NAMALWA (cell line): ENCODE measurements at regions not wholly inside any gene's neighbourhood (a gene's known extent, or its start where the extent isn't known, plus 50 kb on each side); places are given as distances from the start of the nearest gene placed in this dataset.
"Not testable (repeated sequence)": the region's sequence is repeated elsewhere in the genome, so short reads cannot be mapped to it uniquely, and the experiment has no call there.

ENCODE experiments used
- DNase-seq: peaks from one replicate; pipeline ENCODE4 v3.0.0-alpha.2; 2015; ENCODE audit warnings: low spot score

DNA sequence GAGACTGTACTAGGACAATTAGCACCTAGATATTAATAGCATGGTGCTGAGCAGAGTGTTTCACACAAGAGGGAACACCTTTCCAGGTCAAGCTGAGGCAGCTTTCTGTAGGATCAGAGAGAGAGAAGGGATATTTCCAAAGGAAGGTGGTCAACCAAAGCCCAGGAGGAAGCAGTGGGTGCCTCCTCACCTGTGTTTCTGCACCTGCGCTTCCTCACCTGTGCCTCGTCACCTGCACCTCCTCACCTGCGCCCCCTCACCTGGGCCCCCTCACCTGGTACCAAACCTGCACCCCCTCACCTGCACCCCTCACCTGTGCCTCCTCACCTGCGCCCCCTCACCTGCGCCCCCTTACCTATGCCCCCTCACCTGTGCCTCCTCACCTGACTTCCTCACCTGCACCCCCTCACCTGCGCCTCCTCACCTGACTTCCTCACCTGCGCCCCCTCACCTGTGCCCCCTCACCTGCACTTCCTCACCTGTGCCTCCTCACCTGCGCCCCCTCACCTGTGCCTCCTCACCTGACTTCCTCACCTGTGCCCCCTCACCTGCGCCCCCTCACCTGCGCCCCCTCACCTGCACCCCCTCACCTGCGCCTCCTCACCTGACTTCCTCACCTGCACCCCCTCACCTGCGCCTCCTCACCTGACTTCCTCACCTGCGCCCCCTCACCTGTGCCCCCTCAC, 67.9 kb downstream of the TTLL2 start:
- no peak for DNase-seq

- DNase-seq = no peak
These were observed 68.8 kb downstream of the TTLL2 start for GRCh38 chr6:167393731-167394130.

GRCh38 chr6:167394339-167394738, 69.5 kb downstream of the TTLL2 start:
- no peak for DNase-seq

DNA sequence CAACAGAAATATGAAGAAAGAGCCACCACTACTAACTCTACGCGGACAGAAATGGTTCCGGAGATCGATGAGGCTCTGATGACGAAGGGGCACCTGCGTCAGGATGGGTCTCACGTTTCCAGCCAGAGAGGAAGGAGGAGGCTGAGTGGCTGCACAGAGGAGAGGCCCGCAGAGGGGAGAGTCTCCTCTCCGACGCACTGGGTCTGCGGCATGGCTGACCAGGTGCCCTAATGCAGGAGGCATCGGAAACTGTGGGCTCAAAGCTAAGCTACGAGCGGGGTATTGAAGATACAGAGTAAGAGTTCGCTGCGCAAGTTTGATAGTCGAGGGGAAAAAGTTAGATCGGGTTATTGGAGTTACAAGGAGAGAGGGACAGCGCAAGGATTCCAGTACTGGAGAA, 69.9 kb downstream of the TTLL2 start:
- no peak for DNase-seq

DNA sequence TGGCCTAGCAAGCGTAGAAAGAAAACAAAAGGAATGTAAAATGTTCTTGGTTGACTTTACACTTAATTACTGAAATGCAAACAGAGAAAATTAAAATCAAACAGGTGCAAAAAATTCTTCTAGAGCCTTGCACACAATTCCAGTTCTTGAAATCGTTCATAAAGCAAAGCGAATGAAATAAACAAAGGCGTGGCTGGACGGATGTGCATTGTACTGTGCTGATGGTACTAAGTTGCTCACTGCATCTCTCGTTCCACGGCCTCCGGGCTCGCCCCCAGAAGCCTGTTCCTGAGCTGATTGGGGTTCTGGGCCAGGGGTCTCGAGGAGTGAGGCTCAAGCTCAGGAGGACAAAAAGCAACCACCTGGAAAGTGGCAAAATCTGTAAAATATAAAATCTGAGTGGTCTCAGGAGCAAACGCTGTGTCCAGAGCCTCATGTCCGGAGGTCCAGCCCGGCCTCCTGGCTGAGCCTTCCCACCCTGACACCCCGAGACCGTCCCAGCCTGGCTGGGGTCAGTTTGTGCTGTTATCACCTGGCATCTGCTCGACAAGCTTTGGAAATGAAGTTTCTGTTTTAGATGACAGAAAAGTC, 71.3 kb downstream of the TTLL2 start:
- DNase-seq = no peak

DNA sequence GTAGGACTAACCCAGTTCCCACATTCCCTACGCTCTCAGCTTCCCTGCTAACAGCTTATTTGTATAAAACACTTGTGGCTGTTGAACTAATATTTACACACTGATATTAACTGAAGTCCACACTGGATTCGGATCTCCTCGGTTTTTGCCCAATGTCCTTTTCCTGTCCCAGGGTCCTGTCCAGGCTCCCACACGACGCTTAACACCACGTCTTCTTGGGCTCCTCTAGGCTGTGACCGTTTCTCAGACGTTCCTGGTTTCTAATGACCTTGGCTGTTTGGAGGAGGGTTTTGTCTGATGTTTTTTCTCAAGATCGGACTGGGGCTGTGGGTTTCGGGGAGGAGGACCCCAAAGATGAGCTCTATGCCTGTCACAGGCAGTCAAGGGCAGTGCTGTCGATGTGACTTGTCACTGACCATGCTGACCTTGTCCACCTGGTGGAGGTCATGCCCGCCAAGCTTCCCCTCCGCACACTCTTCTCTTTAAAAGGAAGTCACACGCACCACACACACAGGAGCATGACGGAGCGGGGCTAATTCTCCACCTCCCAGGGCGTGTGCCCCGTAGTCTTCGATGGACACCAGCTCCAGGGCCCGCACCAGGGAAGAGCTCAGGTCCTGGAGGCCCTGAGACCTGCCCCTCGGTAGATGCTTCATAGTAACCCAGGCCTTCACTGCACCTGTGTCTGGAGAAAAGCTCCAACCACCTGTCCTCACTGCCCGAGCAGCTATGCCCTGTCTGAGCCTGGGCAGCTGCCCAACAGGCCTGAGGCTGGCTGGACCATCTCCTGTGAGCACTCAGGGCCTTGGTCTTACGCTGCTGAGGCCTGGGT, 72.0 kb downstream of the TTLL2 start:
- DNase-seq = no peak

- DNase-seq = no peak
These were observed 72.8 kb downstream of the TTLL2 start for GRCh38 chr6:167397712-167398111.

GRCh38 chr6:167398214-167399050, 73.5 kb downstream of the TTLL2 start:
- no peak for DNase-seq

GRCh38 chr6:167399051-167399387, 74.1 kb downstream of the TTLL2 start:
- DNase-seq = no peak

- DNase-seq = no peak
These were observed 74.7 kb downstream of the TTLL2 start for GRCh38 chr6:167399599-167399998.

DNA sequence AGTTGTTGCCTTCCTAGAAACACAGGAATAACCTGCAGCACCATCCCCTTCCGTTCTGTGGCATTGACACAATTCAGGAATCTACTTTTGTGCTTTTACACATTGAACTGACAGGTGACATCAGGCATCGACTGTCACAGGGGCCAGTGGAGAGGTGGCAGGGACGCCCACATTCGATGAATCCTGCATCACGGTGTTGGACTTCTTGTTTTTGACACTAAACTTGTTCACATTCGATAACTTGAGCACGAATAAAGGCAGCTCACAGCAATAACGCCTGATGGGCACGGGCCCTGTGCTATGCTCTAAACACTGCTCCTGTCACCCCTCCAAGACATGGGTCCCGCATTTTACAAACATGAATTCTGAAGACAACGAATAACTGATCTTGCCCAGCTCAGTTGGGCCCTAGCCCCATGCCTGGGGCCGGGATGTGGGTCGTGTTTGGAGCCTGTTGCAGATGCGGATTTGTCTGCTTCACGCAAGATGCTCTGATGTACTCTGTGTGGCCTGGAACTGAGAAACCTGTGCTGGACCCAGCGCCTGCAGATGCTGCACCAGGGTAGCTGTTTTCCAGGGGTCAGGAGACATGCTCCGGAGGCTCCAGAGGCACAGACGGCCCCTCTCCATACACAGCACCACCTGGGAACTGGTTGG, 75.7 kb downstream of the TTLL2 start:
- DNase-seq = no peak

DNA sequence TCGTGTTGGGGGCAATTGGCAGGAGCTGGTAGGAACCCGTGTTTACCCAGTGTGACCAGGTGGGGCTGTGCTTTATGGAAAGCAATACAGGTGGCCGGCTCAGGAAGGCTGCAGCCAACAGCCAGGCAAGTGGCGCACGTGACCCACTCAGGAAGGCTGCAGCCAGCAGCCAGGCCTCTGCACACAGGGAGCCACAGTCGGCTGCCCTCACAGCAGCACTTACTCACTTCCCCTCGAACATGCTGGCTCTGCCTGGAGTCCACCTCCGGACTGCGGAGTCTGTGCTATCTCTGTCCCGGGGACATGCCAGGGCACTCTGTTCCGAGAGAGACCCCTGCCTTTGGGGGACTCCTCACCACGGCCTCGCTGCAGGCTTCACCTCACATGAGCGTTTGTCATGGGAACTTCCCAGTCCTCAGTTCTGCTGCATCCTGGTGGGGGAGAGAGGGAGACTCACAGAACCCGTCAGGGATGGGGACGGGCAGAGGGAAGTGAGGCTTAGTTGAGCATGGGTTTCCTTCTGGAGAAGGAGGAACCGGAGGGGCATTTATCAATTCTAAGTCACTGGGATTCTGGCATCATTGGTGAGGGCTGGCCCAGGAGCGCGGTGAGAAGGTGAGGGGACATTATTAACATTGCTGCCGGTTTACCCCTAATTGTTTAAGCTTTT, 76.8 kb downstream of the TTLL2 start:
- DNase-seq = no peak

DNA sequence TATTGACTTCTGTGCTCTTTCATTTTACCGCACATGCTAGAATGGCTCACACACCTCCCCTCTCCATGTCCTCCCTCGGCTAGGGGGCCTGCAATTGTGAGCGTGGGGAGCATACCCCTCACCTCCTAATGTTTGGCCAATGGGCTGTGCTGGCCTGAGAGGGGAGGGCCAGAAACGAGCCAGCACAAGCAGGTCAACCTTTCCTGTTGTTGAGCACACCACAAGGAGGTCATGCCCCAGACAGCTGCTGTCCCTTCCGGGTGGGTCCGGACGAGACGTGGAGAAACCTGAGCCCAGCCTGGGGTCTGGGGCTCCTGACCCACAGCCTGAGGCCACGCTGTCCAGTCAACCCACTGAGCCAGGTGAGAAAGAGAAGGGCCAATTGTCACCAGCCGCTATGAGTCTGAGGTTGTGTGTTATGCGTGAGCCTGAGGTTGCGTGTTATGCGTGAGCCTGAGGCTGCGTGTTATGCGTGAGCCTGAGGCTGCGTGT, 77.4 kb downstream of the TTLL2 start:
- no peak for DNase-seq

GRCh38 chr6:167403427-167403826, 78.5 kb downstream of the TTLL2 start:
- no peak for DNase-seq

DNA sequence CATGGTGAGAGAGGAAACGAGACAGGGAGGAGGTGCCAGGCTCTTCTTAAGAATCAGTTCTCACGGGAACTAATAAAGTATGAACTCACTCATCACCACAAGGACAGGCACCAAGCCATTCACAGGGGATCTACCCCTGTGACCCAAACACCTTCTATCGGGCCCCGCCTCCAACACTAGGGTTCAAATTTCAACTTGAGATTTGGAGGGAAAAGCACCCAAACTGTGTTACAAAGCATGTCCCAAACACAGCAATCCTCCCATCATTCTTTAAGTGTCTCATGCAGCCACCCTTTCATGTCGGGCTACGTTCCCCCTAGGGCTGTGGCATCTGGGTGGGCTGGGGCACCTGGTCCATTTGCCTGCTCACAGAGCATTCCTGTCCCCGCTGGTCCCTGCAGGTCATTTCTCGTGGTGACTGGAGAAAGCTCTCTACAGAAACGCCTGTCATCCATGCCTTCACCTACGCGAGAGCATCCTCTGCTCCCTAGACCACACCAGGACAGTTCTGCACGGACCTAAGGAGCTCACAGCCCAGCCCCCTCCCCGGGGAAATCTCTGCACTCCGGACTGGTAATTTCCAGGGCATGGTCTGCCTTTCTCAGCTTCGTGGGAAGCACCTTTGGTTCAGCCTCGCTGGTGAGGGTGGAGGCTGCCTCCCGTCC, 79.6 kb downstream of the TTLL2 start:
- DNase-seq = no peak

GRCh38 chr6:167405778-167406532, 81.1 kb downstream of the TTLL2 start:
- no peak for DNase-seq

DNA sequence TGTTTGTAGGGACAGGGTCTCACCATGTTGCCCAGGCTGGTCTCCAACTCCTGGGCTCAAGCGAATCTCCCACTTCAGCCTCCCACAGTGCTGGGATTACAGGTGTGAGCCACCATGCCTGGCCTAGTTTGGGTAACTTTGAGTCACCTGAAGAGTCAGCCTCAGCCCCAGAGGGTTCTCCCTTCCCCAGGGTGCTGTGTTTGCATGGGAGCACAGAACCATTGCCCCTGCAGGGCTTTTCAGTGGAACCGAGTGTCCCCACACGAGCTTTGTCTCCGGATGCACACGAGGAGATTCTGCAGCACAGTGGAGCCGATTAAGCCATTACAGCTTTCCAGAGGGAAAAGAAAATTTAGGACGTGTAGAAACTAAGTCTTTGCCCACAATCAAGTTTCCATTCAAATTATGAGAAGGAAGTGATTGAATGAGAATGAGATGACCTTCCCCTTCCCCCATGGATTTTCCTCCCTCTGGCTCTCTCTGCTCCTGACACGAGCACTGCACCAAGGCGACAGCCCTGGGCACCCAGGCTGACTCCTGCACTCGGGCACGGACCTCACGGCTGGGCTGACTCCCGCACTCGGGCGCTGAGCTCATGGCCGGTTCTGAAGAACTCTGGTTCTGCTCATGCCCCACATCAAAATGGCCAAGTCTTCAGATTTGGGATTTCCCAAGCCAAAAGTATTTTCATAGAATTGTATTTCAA, 81.8 kb downstream of the TTLL2 start:
- not testable (repeated sequence) for DNase-seq

- no peak for DNase-seq
These were observed 82.6 kb downstream of the TTLL2 start for GRCh38 chr6:167407239-167408064.
